Midbrain (tissue), 1 donor: ENCODE measurements at regions not wholly inside any gene's neighbourhood (a gene's known extent, or its start where the extent isn't known, plus 50 kb on each side); places are given as distances from the start of the nearest gene placed in this dataset.
"Not testable (repeated sequence)": the region's sequence is repeated elsewhere in the genome, so short reads cannot be mapped to it uniquely, and the experiment has no call there.

Experiments
- DNase-seq: peaks from one replicate; lab custom pipeline; 2025; lab: John Stamatoyannopoulos, UW

DNA sequence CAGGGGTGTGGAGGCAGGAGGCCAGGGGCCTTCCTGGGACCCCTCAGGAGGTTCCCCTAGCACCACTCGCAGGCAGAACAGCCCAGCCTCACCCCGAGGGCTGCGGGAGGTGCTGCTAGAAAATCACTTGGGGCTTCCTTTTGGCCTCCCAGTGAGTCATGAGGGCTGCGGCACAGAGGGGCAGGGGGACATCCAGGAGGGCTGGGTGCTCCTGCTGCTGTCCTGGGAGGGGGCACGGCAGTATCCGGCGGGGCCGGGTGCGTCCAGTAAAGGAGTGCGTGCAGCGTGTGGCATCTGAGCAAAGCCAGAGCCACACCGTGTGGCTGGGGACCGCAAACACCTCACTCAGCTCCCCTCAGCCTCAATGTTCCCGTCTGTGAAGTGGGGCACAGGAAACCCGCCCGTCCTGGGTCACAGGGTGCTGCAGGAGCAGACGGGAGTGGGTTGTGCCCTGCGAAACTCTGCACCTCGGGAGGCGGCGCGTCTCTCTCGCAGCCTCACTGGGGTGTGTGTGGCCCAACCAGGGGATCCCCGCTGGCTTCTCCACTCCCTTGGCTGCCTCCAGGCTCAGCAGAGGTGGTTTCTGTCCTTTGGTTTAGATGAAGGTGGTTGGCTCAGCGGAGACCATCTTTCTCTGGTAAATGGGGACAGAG, 117.3 kb upstream of the ZNF469 start:
- DNase-seq: not testable (repeated sequence)

GRCh38 chr16:88266036-88266435, 116.7 kb upstream of the ZNF469 start:
- DNase-seq: not testable (repeated sequence)

- DNase-seq: not testable (repeated sequence)
These were observed 115.7 kb upstream of the ZNF469 start for GRCh38 chr16:88266935-88267551.

- DNase-seq: not testable (repeated sequence)
These were observed 114.4 kb upstream of the ZNF469 start for GRCh38 chr16:88268186-88268970.

DNA sequence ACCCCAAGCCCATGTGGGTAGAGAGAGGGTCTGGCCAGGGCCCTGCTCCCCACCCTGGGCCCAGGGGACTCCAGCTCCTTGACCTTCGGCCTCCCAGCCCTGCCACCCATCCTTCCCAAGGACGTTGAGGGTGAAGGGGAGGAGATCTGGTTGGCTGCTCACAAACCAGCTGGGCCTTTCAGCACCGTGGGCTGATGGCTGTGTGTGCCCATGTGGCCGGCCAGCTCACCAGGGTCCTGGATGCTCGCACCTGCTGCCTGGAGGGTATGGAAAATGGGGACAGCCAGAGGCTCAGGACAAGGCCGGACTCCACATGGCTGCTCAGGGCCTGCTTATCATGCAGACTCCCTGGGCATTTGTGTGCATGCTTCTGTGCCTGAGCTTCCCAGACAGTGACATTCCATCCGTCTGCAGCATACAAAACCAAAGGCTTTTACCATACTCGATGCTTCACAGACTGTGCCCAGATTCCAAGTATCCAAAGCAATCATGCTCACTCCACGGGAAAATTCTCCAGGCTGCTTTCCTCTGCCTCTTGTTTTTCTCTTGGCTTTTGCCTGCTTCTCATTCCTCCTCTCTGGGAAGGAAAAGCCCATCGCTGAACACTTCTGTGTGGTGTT, 112.5 kb upstream of the ZNF469 start:
- DNase-seq: not testable (repeated sequence)

DNA sequence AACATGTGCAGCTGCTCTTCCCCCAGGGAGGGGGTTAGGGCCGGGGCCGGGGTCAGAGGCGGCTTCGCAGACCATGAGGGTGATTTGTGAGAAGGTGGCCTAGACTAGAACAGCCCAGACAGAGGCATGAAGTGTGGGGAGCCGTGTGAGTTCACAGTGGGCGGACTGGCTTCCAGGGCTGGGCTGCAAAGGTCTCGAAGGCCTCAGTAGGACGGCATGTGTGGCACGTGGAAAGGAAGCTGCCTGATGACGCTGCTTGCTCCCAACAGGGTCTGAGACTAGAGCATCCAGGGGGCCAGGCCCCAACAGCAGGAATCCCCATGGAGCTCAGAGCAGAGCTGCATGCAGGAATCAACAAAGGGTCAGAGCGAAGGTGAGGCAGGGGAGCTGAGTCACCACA, 111.5 kb upstream of the ZNF469 start:
- not testable (repeated sequence) for DNase-seq

- DNase-seq: not testable (repeated sequence)
These were observed 111.0 kb upstream of the ZNF469 start for GRCh38 chr16:88271776-88272175.

DNA sequence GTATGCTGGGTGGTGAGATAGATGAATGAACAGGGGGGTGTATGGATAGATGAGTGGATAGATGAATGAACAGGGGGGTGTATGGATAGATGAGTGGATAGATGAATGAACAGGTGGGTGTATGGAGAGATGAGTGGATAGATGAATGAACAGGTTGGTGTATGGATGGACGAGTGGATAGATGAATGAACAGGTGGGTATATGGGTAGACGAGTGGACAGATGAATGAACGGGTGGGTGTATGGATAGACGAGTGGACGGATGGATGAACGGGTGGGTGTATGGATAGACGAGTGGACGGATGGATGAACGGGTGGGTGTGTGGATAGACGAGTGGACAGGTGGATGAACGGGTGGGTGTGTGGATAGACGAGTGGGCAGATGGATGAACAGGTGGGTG, 110.3 kb upstream of the ZNF469 start:
- DNase-seq: not testable (repeated sequence)

DNA sequence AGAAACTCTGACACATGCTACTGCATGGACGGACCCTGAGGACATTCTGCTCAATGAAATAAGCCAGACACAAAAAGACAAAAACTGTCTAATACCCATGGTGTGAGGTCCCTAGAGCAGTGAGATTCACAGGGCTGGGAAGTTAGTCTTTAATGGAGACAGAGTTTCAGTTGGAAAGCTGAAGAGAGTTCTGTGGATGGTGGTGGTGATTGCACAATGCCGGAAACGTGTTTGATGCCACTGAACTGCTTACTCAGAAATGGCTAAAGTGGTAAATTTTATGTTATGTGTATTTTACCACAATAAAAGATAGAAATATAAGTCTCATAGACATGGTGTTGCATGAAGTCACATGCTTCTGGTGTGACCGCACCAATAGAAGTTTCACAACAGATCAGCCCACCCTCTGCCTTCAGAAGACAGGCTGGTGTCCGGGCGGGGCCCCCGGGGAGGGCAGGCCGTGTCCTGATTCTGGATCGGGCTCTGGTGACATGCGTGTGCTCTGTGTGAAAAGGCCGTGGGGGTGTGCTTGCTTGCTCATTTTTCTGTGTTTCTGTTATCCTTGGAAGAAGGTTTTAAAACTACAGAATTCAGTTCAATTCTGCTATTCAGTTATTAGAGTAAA, 108.5 kb upstream of the ZNF469 start:
- DNase-seq: not testable (repeated sequence)

GRCh38 chr16:88274847-88275246, 107.9 kb upstream of the ZNF469 start:
- DNase-seq: no peak

DNA sequence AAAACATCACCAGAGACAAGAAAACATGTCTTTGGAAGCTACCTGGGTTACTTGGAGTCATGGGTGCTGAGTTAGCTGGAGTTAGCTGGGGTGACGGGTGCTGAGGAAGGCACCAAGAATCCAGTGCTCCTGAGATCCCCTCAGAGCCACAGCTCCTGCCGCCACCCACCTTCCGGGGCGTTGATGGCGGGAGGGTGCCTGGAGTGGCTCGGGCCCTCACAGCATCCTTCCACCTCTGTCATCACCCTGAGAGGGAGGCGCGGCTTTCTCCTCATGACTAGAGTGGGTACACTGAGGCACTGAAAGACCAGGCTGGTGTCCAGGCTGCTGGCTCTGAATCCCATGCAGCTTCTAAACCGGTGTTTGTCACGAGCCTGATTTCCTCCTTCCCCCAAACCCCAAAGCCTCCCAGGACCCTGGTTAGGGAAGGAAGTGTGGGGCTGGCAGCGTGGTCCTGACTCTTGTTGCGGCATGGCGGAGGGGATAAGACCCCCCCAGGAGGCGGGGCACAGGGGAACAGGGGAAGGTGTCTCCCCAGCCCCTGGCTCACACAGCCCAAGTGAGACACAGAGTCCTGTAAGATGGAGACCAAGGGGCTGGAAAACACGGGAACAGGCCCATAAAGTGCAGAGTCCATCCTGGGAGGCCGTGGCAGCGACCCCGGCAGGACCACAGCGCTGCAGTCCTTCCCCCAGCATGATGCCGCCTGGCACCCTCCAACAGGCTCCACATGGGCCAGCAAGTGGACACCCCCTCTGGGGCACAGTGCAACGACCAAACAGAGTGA, 107.2 kb upstream of the ZNF469 start:
- not testable (repeated sequence) for DNase-seq

- not testable (repeated sequence) for DNase-seq
These were observed 106.6 kb upstream of the ZNF469 start for GRCh38 chr16:88276123-88276588.

GRCh38 chr16:88276591-88276990, 106.2 kb upstream of the ZNF469 start:
- DNase-seq: no peak

GRCh38 chr16:88279998-88280397, 102.8 kb upstream of the ZNF469 start:
- no peak for DNase-seq

DNA sequence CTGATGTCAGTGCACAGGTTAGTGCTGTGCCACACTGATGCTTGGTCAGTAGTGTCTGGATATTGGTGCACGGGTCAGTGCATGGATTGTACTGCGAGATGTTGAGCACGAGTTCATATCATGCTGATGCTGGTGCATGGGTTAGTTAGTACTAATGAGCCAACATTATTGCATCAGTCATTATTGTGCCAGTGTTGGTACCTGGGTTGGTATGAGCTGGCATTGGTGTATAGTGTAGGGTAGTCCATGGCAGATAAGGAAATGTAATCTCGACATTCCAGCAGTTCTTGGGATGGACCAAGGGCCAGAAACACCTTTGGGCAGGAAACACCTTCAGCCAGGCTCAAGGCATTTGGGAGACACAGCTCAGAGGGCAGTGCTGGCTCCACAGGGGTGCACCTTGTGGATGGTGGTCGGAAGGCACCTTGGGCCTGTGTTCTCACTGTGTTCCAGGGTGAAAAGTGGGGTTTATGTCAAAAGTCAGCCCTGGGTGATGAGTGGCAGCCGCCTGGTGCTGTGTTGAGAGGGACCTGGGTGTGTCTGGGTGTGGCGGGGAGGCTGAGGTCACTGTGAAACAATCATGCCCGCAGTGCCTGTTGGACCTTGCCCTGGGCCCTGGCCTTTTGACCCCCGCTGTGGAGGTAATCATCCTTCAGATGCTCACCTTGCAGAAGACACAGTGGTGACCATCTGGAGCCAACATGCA, 100.7 kb upstream of the ZNF469 start:
- DNase-seq: no peak

- no peak for DNase-seq
These were observed 100.0 kb upstream of the ZNF469 start for GRCh38 chr16:88282564-88283395.

- DNase-seq: no peak
These were observed 99.2 kb upstream of the ZNF469 start for GRCh38 chr16:88283596-88283995.

DNA sequence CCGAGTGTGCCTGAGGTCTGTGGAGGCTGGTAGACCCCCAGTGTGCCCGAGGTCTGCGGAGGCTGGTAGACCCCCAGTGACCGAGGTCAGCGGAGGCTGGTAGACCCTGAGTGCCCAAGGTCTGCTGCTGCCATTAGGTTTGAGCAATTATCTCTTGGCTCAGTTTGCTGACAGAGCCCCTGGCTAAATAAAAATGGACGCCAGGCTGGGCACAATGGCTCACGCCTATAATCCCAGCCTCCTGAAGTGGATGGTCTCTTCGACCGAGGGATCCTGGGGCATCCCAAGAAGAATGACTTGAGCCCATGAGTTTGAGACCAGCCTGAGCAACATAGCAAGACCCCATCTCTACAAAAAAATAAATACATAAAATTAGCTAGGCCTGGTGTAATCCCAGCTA, 98.7 kb upstream of the ZNF469 start:
- DNase-seq: no peak
